ENCODE measurements at regions not wholly inside any gene's neighbourhood (a gene's known extent, or its start where the extent isn't known, plus 50 kb on each side); places are given as distances from the start of the nearest gene placed in this dataset.
A peak's percentile ranks its signal among the peaks of the same experiment; 100 is the strongest.

- in situ Hi-C loops (cut with MboI), result loop anchor here (25.0 kb wide), 1 partner anchor 210 kb away; no protein-coding TSS in a partner anchor
- intact Hi-C loops (cut with micrococcal nuclease), result no loop called here
- CTCF ChIA-PET (ENCODE audit: low intra/inter-chr PET ratio), result no interaction called here
Observed at GRCh38 chr1:200496937-200497336, 87.1 kb upstream of the ZNF281 start.

More at GRCh38 chr1:200496937-200497336, 87.1 kb upstream of the ZNF281 start:
- no peak overlapping the region for H3K9ac ChIP-seq (ENCODE audit: insufficient read depth in 1 of 2, low read depth in 2 of 2, low read length in 2 of 2)
- H3K27me3 ChIP-seq (ENCODE audit: control insufficient read depth in 2 of 2, insufficient read depth in 2 of 2, low read length in 2 of 2), result peaks cover 13 to 20% of the 10 kb centered on the region in 2 experiments; a peak in 4 of 5 replicates
- DNase-seq (ENCODE audit: extremely low read depth in 1 of 4, low spot score in 3 of 4), result no peak
- FAIRE-seq, result no peak
- H3K27ac ChIP-seq (ENCODE audit: extremely low read depth, low read depth, low read length), result no peak overlapping the region
- H3K4me3 ChIP-seq, result no peak overlapping the region
- no peaks in the 10 kb centered on the region for H3K9me3 ChIP-seq (replicated peaks; ENCODE audit: control insufficient read depth, insufficient read depth, low read depth, low read length)
- no peaks in the 10 kb centered on the region for H4K20me1 ChIP-seq (replicated peaks; ENCODE audit: control insufficient read depth, insufficient read depth, low read length)
- TF ChIP-seq MXD1 (CRISPR knock-in tag; IDR thresholded peaks at IDR 0.05; ENCODE audit: borderline replicate concordance, poor library complexity, severe bottlenecking) (no peak), ZBTB7A (IDR thresholded peaks at IDR 0.05; ENCODE audit: borderline replicate concordance, control insufficient read depth, low read depth, low read length) (no peak), ZNF121 (CRISPR knock-in tag; conservative IDR thresholded peaks at IDR 0.05) (0 out of 2 replicates have a peak, but pooled peaks have one; percentile 14), ELK3 (CRISPR knock-in tag; IDR thresholded peaks at IDR 0.05) (no peak)
- ATAC-seq, result no peak
- no peaks in the 10 kb centered on the region for H3K9me1 ChIP-seq (ENCODE audit: control insufficient read depth, insufficient read depth, low read length)
- BruUV-seq (replicated peaks), result no TSS peak
- no peak overlapping the region for H3K4me2 ChIP-seq (ENCODE audit: insufficient read depth, low read length)
- H2AFZ ChIP-seq (ENCODE audit: low read depth, low read length), result no peak overlapping the region
- H3K79me2 ChIP-seq (ENCODE audit: control insufficient read depth, insufficient read depth, low read length), result no peaks in the 10 kb centered on the region
- POLR2A ChIA-PET, result no interaction called here
- H3K4me1 ChIP-seq (replicated peaks in 1 of 2; ENCODE audit: control insufficient read depth in 2 of 2, insufficient read depth in 2 of 2, low read length in 2 of 2), result no peaks in the 10 kb centered on the region
- WGBS (ENCODE audit: insufficient coverage, low coverage, missing lambda C conversion rate), result 0% methylated on average over 2 of the region's 2 CpGs
- H3K36me3 ChIP-seq (ENCODE audit: control insufficient read depth, insufficient read depth, low read length), result no peaks in the 10 kb centered on the region

Measured in K562 (cell line).